ENCODE measurements at regions not wholly inside any gene's neighbourhood (a gene's known extent, or its start where the extent isn't known, plus 50 kb on each side); places are given as distances from the start of the nearest gene placed in this dataset.

- Histone ChIP-seq H3K79me2 (ENCODE audit: low read depth) (no peaks in the 10 kb centered on the region), H3K4me1 (no peaks in the 10 kb centered on the region), H3K4me3 (no peak overlapping the region), H3K36me3 (no peaks in the 10 kb centered on the region), H3K27me3 (no peaks in the 10 kb centered on the region), H3K4me2 (no peak overlapping the region), H3K27ac (no peak overlapping the region), H4K20me1 (ENCODE audit: low read depth) (no peaks in the 10 kb centered on the region), H3F3A (ENCODE audit: low read depth) (no peaks in the 10 kb centered on the region), H3K9ac (no peak overlapping the region), H3K9me3 (ENCODE audit: low read depth) (no peaks in the 10 kb centered on the region), H2AFZ (replicated peaks) (no peak overlapping the region)
- no peak for DNase-seq (ENCODE audit: low spot score)
- Mint-ChIP-seq H3K27ac (no peak overlapping the region), H3K4me3 (no peak overlapping the region), H3K36me3 (no peaks in the 10 kb centered on the region), H3K4me1 (no peaks in the 10 kb centered on the region), H3K27me3 (ENCODE audit: insufficient read depth, low read depth) (peaks cover 3% of the 10 kb centered on the region), H3K9me3 (no peaks in the 10 kb centered on the region)
- TF ChIP-seq CTCF (IDR thresholded peaks at IDR 0.05): no peak
These were observed 365.4 kb downstream of the JRKL start for GRCh38 chr11:96755209-96755608.

- Histone ChIP-seq H3K4me2 (no peak overlapping the region), H3K9ac (no peak overlapping the region), H4K20me1 (ENCODE audit: low read depth) (no peaks in the 10 kb centered on the region), H2AFZ (replicated peaks) (no peak overlapping the region), H3K27me3 (no peaks in the 10 kb centered on the region), H3K27ac (no peak overlapping the region), H3K9me3 (ENCODE audit: low read depth) (no peaks in the 10 kb centered on the region), H3K79me2 (ENCODE audit: low read depth) (no peaks in the 10 kb centered on the region), H3F3A (ENCODE audit: low read depth) (no peaks in the 10 kb centered on the region), H3K36me3 (no peaks in the 10 kb centered on the region), H3K4me1 (no peaks in the 10 kb centered on the region), H3K4me3 (no peak overlapping the region)
- H3K36me3 Mint-ChIP-seq: no peaks in the 10 kb centered on the region
- H3K9me3 Mint-ChIP-seq: no peaks in the 10 kb centered on the region
- no peak overlapping the region for H3K4me3 Mint-ChIP-seq
- TF ChIP-seq CTCF (IDR thresholded peaks at IDR 0.05) (no peak), EZH2phosphoT487 (IDR thresholded peaks at IDR 0.05) (no peak), EZH2 (IDR thresholded peaks at IDR 0.05) (no peak)
- H3K4me1 Mint-ChIP-seq: no peaks in the 10 kb centered on the region
- peaks cover 3% of the 10 kb centered on the region for H3K27me3 Mint-ChIP-seq (ENCODE audit: insufficient read depth, low read depth)
- no peak overlapping the region for H3K27ac Mint-ChIP-seq
- no peak for DNase-seq (ENCODE audit: low spot score)
These were observed 365.9 kb downstream of the JRKL start for GRCh38 chr11:96755752-96756151.

GRCh38 chr11:96758957-96759356, 369.1 kb downstream of the JRKL start:
- H3K9me3 Mint-ChIP-seq: no peaks in the 10 kb centered on the region
- no peaks in the 10 kb centered on the region for H3F3A ChIP-seq (ENCODE audit: low read depth)
- H2AFZ ChIP-seq (replicated peaks): no peak overlapping the region
- H3K27me3 Mint-ChIP-seq (ENCODE audit: insufficient read depth, low read depth): no peaks in the 10 kb centered on the region
- H3K36me3 Mint-ChIP-seq: no peaks in the 10 kb centered on the region
- no peak for TF ChIP-seq EZH2phosphoT487 (IDR thresholded peaks at IDR 0.05)
- no peak for TF ChIP-seq CTCF (IDR thresholded peaks at IDR 0.05)
- TF ChIP-seq EZH2 (IDR thresholded peaks at IDR 0.05): no peak
- no peak overlapping the region for H3K4me3 Mint-ChIP-seq
- H3K4me1 ChIP-seq: no peaks in the 10 kb centered on the region
- H3K27ac Mint-ChIP-seq: no peak overlapping the region
- H3K9me3 ChIP-seq (ENCODE audit: low read depth): no peaks in the 10 kb centered on the region
- no peak for DNase-seq (ENCODE audit: low spot score)
- H3K9ac ChIP-seq: no peak overlapping the region
- H3K4me1 Mint-ChIP-seq: no peaks in the 10 kb centered on the region
- H4K20me1 ChIP-seq (ENCODE audit: low read depth): no peaks in the 10 kb centered on the region
- H3K79me2 ChIP-seq (ENCODE audit: low read depth): no peaks in the 10 kb centered on the region
- no peak overlapping the region for H3K27ac ChIP-seq
- no peaks in the 10 kb centered on the region for H3K36me3 ChIP-seq
- H3K4me3 ChIP-seq: no peak overlapping the region
- no peaks in the 10 kb centered on the region for H3K27me3 ChIP-seq
- no peak overlapping the region for H3K4me2 ChIP-seq

- Mint-ChIP-seq H3K4me3 (no peak overlapping the region), H3K27ac (no peak overlapping the region), H3K9me3 (no peaks in the 10 kb centered on the region), H3K4me1 (no peaks in the 10 kb centered on the region), H3K36me3 (no peaks in the 10 kb centered on the region), H3K27me3 (ENCODE audit: insufficient read depth, low read depth) (no peaks in the 10 kb centered on the region)
- H3K9ac ChIP-seq: no peak overlapping the region
- H3K79me2 ChIP-seq (ENCODE audit: low read depth): no peaks in the 10 kb centered on the region
- no peaks in the 10 kb centered on the region for H3K27me3 ChIP-seq
- no peak overlapping the region for H3K4me2 ChIP-seq
- DNase-seq (ENCODE audit: low spot score): no peak
- no peak overlapping the region for H3K27ac ChIP-seq
- no peaks in the 10 kb centered on the region for H3F3A ChIP-seq (ENCODE audit: low read depth)
- TF ChIP-seq CTCF (IDR thresholded peaks at IDR 0.05) (no peak), EZH2phosphoT487 (IDR thresholded peaks at IDR 0.05) (no peak), EZH2 (IDR thresholded peaks at IDR 0.05) (no peak)
- no peaks in the 10 kb centered on the region for H3K9me3 ChIP-seq (ENCODE audit: low read depth)
- no peak overlapping the region for H3K4me3 ChIP-seq
- H2AFZ ChIP-seq (replicated peaks): no peak overlapping the region
- H3K36me3 ChIP-seq: no peaks in the 10 kb centered on the region
- H4K20me1 ChIP-seq (ENCODE audit: low read depth): no peaks in the 10 kb centered on the region
- H3K4me1 ChIP-seq: no peaks in the 10 kb centered on the region
These were observed 370.5 kb downstream of the JRKL start for GRCh38 chr11:96760306-96760705.
